K562 (cell line): ENCODE measurements at regions not wholly inside any gene's neighbourhood (a gene's known extent, or its start where the extent isn't known, plus 50 kb on each side); places are given as distances from the start of the nearest gene placed in this dataset.

Experiments
- TF ChIP-seq, protein P1 (sequence below): fragments of 200-600 bp; sonication (generic); IDR thresholded peaks from one replicate; pipeline ENCODE4 v1.6.1; 2012; ENCODE audit warnings: mild to moderate bottlenecking, low read depth, low read length, inconsistent platforms

DNA sequence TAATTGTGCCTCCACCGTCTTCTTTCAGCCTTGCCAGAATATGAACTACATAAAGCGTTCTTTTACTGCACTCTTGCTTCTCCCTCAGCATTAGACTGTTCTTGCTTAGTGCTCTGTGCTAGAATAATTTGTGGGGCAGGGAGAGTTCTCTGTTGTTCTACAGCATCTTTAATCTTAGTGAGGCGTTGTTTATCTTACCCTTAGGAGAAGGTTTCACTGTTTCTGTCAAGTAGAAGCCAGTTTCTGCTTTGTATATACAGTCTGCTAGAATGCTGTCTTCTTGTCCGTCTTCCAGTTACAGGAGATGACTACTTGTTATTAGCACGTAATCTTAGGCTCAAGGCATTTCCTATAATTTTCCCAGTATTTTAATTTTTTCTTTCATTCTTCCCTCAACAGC lies 458.0 kb downstream of the FLRT2 start (continued):
- TF ChIP-seq, protein P1, sequence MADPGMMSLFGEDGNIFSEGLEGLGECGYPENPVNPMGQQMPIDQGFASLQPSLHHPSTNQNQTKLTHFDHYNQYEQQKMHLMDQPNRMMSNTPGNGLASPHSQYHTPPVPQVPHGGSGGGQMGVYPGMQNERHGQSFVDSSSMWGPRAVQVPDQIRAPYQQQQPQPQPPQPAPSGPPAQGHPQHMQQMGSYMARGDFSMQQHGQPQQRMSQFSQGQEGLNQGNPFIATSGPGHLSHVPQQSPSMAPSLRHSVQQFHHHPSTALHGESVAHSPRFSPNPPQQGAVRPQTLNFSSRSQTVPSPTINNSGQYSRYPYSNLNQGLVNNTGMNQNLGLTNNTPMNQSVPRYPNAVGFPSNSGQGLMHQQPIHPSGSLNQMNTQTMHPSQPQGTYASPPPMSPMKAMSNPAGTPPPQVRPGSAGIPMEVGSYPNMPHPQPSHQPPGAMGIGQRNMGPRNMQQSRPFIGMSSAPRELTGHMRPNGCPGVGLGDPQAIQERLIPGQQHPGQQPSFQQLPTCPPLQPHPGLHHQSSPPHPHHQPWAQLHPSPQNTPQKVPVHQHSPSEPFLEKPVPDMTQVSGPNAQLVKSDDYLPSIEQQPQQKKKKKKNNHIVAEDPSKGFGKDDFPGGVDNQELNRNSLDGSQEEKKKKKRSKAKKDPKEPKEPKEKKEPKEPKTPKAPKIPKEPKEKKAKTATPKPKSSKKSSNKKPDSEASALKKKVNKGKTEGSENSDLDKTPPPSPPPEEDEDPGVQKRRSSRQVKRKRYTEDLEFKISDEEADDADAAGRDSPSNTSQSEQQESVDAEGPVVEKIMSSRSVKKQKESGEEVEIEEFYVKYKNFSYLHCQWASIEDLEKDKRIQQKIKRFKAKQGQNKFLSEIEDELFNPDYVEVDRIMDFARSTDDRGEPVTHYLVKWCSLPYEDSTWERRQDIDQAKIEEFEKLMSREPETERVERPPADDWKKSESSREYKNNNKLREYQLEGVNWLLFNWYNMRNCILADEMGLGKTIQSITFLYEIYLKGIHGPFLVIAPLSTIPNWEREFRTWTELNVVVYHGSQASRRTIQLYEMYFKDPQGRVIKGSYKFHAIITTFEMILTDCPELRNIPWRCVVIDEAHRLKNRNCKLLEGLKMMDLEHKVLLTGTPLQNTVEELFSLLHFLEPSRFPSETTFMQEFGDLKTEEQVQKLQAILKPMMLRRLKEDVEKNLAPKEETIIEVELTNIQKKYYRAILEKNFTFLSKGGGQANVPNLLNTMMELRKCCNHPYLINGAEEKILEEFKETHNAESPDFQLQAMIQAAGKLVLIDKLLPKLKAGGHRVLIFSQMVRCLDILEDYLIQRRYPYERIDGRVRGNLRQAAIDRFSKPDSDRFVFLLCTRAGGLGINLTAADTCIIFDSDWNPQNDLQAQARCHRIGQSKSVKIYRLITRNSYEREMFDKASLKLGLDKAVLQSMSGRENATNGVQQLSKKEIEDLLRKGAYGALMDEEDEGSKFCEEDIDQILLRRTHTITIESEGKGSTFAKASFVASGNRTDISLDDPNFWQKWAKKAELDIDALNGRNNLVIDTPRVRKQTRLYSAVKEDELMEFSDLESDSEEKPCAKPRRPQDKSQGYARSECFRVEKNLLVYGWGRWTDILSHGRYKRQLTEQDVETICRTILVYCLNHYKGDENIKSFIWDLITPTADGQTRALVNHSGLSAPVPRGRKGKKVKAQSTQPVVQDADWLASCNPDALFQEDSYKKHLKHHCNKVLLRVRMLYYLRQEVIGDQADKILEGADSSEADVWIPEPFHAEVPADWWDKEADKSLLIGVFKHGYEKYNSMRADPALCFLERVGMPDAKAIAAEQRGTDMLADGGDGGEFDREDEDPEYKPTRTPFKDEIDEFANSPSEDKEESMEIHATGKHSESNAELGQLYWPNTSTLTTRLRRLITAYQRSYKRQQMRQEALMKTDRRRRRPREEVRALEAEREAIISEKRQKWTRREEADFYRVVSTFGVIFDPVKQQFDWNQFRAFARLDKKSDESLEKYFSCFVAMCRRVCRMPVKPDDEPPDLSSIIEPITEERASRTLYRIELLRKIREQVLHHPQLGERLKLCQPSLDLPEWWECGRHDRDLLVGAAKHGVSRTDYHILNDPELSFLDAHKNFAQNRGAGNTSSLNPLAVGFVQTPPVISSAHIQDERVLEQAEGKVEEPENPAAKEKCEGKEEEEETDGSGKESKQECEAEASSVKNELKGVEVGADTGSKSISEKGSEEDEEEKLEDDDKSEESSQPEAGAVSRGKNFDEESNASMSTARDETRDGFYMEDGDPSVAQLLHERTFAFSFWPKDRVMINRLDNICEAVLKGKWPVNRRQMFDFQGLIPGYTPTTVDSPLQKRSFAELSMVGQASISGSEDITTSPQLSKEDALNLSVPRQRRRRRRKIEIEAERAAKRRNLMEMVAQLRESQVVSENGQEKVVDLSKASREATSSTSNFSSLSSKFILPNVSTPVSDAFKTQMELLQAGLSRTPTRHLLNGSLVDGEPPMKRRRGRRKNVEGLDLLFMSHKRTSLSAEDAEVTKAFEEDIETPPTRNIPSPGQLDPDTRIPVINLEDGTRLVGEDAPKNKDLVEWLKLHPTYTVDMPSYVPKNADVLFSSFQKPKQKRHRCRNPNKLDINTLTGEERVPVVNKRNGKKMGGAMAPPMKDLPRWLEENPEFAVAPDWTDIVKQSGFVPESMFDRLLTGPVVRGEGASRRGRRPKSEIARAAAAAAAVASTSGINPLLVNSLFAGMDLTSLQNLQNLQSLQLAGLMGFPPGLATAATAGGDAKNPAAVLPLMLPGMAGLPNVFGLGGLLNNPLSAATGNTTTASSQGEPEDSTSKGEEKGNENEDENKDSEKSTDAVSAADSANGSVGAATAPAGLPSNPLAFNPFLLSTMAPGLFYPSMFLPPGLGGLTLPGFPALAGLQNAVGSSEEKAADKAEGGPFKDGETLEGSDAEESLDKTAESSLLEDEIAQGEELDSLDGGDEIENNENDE = no peak
